ENCODE measurements at regions not wholly inside any gene's neighbourhood (a gene's known extent, or its start where the extent isn't known, plus 50 kb on each side); places are given as distances from the start of the nearest gene placed in this dataset.

GRCh38 chr1:229062135-229062534, 208.8 kb upstream of the RAB4A start:
- TF ChIP-seq CTCF (IDR thresholded peaks at IDR 0.05; ENCODE audit: low read length), result no peak
- TF ChIP-seq EZH2phosphoT487 (IDR thresholded peaks at IDR 0.05; ENCODE audit: low read length), result no peak
- TF ChIP-seq EZH2 (optimal IDR thresholded peaks at IDR 0.05; ENCODE audit: low read depth, low read length), result no peak
